ENCODE measurements at regions not wholly inside any gene's neighbourhood (a gene's known extent, or its start where the extent isn't known, plus 50 kb on each side); places are given as distances from the start of the nearest gene placed in this dataset.

- TF ChIP-seq CTCF (conservative IDR thresholded peaks at IDR 0.05) (no peak), EZH2 (IDR thresholded peaks at IDR 0.05; ENCODE audit: low read depth) (no peak)
Measured at GRCh38 chr3:3355442-3355841, 176.0 kb upstream of the CRBN start.

Measured in PC-9 (cell line).